IPS DF 6.9 (cell line): ENCODE measurements at regions not wholly inside any gene's neighbourhood (a gene's known extent, or its start where the extent isn't known, plus 50 kb on each side); places are given as distances from the start of the nearest gene placed in this dataset.
A peak's percentile ranks its signal among the peaks of the same experiment; 100 is the strongest.

Experiments used
- DNase-seq: peaks from one replicate; pipeline ENCODE4 v3.0.0-alpha.2; 2013; ENCODE audit warnings: low read depth, low spot score
- H3K27ac ChIP-seq: one replicate; pipeline ENCODE4 v1.5.1; 2013; ENCODE audit warnings: low read length, control low read depth
- H3K27me3 ChIP-seq: 2 replicates; pipeline ENCODE4 v1.6.1; 2013; ENCODE audit warnings: mild to moderate bottlenecking, low read length; ENCODE audit not compliant: control insufficient read depth, insufficient read depth
- H3K36me3 ChIP-seq: 2 replicates; pipeline ENCODE4 v1.6.1; 2013; ENCODE audit warnings: low read length; ENCODE audit not compliant: control insufficient read depth, insufficient read depth
- H3K4me1 ChIP-seq: 2 replicates; pipeline ENCODE4 v1.6.1; 2013; ENCODE audit warnings: low read length; ENCODE audit not compliant: control insufficient read depth, insufficient read depth
- H3K4me3 ChIP-seq: 2 replicates; pipeline ENCODE4 v1.5.1; 2013; ENCODE audit warnings: mild to moderate bottlenecking, low read length
- H3K9me3 ChIP-seq: 2 replicates; pipeline ENCODE4 v1.6.1; 2013; ENCODE audit warnings: low read length, inconsistent platforms; ENCODE audit not compliant: control insufficient read depth, insufficient read depth
- whole genome bisulfite sequencing: extraction: QIAGEN DNeasy Blood & Tissue Kit; methylation state at CpG from one replicate; pipeline ENCODE4 v1.1.7; 2013; ENCODE audit warnings: mixed read lengths, missing lambda C conversion rate; ENCODE audit not compliant: insufficient read length, insufficient coverage; 5-methylcytosine and 5-hydroxymethylcytosine counted together

DNA sequence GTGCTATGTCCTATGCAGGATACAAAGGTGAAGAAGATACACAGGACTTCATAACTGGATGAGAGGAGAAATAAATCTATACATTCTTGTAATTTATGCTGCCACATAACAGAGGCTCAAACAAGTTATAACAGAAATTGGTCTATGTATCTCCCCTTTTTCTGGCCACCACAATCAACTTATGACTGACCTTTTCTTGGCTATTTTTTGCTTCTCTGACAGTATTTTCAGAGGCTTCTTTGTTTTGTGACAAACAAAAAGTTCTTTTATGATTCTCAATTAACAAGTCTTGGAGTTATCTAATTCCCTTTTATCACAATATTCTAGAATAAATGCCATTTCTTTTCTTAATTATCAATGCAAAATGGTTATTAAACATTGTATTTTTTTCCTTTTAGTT lies 953.0 kb upstream of the ZWINT start:
- no peaks in the 10 kb centered on the region for H3K9me3 ChIP-seq
- H3K4me3 ChIP-seq, result no peak overlapping the region
- H3K36me3 ChIP-seq, result no peaks in the 10 kb centered on the region
- DNase-seq, result no peak
- H3K27ac ChIP-seq, result no peak overlapping the region
- H3K4me1 ChIP-seq, result no peaks in the 10 kb centered on the region; the same call in 1 of the 2 replicates
- H3K27me3 ChIP-seq, result no peaks in the 10 kb centered on the region

DNA sequence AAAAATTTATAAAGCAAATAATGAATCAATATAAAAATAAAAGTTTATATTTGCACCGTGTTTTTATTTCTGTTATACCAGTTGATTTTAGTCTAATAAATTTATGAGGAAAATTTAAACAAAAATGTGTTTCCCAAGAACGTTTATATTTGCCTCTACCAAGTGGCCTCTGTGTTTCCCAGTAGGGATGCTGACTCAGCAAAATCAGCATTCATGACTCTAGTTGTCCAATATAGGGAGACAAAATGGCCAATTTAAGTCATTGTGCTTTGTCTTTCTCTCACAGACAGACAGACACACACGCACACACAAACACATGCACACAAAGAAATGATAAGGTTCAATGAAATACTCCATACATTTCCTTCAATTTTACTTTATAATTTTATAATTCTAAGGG lies 942.5 kb upstream of the ZWINT start:
- H3K9me3 ChIP-seq, result no peaks in the 10 kb centered on the region
- H3K27me3 ChIP-seq, result no peaks in the 10 kb centered on the region
- WGBS, result no CpG with 5 or more reads among the region's 3 CpGs
- H3K4me1 ChIP-seq, result peaks cover 2% of the 10 kb centered on the region; the same call in 1 of the 2 replicates
- no peak for DNase-seq
- H3K27ac ChIP-seq, result no peak overlapping the region
- H3K36me3 ChIP-seq, result no peaks in the 10 kb centered on the region
- no peak overlapping the region for H3K4me3 ChIP-seq

DNA sequence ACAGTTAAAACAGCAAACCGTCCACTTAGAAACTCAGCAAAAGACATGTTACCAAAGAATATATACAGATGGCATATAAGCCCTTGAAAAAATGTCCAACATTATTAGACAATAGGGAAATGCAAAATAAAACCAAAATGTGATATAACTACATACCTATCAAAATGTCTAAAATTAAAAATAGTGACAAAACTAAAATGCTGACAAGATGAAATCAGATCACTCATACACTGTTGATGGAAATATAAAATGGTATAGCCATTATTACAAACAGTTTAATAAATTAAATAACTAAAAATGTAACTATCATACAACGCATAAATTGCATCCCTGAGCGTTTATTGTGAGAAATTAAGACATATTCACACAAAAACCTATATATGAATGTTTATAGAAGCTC lies 939.7 kb upstream of the ZWINT start:
- Histone ChIP-seq H3K27me3 (no peaks in the 10 kb centered on the region), H3K9me3 (no peaks in the 10 kb centered on the region), H3K4me1 (peaks cover 2% of the 10 kb centered on the region; the same call in 1 of the 2 replicates), H3K27ac (no peak overlapping the region), H3K36me3 (no peaks in the 10 kb centered on the region), H3K4me3 (no peak overlapping the region)
- WGBS, result no CpG with 5 or more reads among the region's 3 CpGs
- no peak for DNase-seq

DNA sequence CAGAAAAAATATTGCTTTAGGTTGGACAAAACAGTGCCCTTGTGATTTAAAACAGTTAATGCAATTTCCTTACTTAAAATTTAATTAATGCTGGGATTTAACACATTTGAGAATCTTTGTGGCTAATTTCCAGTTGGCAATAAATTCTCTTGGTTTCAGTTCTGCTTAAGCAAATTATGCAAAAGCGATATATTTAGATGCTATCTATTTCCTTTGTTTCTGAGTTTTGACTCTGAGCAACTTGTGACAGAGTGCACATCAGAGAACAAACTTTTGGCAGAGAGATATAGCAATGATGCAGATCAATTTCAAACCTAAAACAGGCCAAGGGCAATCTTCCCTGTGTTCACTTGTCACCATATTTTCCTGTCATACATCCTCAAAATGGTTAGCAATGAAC lies 933.6 kb upstream of the ZWINT start:
- no peak for DNase-seq
- Histone ChIP-seq H3K4me3 (no peak overlapping the region), H3K36me3 (no peaks in the 10 kb centered on the region), H3K27ac (no peak overlapping the region), H3K9me3 (no peaks in the 10 kb centered on the region), H3K27me3 (no peaks in the 10 kb centered on the region), H3K4me1 (no peaks in the 10 kb centered on the region)
- WGBS, result no CpG with 5 or more reads among the region's 1 CpG

DNA sequence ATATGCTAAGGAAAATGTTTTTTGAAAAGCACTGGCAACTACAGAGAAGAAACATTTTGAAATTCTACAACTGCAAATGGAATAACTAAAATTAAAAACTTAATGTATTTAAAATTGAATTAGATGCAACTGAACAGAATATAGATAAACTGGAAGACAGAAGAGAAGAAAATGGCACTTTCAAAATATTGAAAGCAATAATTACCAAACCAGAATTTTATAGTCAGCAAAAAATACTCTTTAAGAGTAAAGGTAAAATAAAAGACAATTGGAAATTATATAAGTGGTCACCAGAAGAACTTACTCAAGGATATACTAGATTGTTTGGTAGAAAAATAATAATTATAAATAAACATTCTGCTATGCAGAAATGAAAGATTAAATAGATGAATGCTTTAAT lies 927.7 kb upstream of the ZWINT start:
- H3K4me1 ChIP-seq, result no peaks in the 10 kb centered on the region
- DNase-seq, result no peak
- no peak overlapping the region for H3K4me3 ChIP-seq
- no peaks in the 10 kb centered on the region for H3K27me3 ChIP-seq
- no peaks in the 10 kb centered on the region for H3K9me3 ChIP-seq
- no peaks in the 10 kb centered on the region for H3K36me3 ChIP-seq
- no peak overlapping the region for H3K27ac ChIP-seq

DNA sequence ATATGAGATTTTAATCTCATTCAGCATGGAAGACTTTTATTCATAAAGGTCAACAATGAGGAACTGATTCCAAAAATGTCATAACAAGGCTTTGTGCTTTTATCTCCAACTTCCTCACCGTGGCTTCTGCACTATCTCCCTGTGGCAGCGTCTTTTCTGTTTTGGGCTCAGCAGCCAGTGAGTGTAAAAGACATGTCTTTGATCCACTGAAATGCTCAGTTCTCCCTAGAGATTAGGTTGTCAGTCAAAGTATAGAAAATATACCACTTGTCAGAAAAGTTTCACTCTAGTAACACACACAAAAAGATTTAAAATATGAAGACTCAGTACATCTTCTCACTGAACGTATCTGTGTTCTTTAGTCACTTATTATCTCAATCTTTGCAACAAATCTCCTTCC lies 901.8 kb upstream of the ZWINT start:
- no peak overlapping the region for H3K27ac ChIP-seq
- no peak overlapping the region for H3K4me3 ChIP-seq
- H3K36me3 ChIP-seq, result no peaks in the 10 kb centered on the region
- H3K4me1 ChIP-seq, result no peaks in the 10 kb centered on the region
- H3K27me3 ChIP-seq, result no peaks in the 10 kb centered on the region
- H3K9me3 ChIP-seq, result no peaks in the 10 kb centered on the region
- DNase-seq, result no peak
- WGBS, result no CpG with 5 or more reads among the region's 3 CpGs

DNA sequence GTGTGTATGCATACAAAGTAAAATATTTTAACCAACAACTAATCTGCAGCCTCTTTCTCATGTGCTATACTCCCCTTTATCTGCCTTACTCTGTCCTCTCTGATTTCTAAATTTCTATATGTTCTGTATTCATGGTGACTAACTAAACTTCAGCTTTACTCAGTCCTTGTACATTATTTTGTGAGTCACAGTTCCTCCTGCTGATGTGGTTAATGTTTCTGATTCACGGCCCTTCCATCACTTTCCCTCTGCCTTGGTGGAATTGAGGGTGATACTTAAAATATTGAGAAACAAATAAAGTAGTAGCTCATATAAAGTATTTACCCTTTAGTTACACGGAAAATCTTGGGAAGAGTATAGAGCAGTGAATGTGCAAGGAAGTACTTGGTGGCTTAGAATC lies 899.1 kb upstream of the ZWINT start:
- no peaks in the 10 kb centered on the region for H3K27me3 ChIP-seq
- H3K9me3 ChIP-seq, result no peaks in the 10 kb centered on the region
- no peak overlapping the region for H3K4me3 ChIP-seq
- DNase-seq, result no peak
- no CpG with 5 or more reads among the region's 2 CpGs for WGBS
- H3K36me3 ChIP-seq, result no peaks in the 10 kb centered on the region
- H3K4me1 ChIP-seq, result no peaks in the 10 kb centered on the region
- no peak overlapping the region for H3K27ac ChIP-seq

DNA sequence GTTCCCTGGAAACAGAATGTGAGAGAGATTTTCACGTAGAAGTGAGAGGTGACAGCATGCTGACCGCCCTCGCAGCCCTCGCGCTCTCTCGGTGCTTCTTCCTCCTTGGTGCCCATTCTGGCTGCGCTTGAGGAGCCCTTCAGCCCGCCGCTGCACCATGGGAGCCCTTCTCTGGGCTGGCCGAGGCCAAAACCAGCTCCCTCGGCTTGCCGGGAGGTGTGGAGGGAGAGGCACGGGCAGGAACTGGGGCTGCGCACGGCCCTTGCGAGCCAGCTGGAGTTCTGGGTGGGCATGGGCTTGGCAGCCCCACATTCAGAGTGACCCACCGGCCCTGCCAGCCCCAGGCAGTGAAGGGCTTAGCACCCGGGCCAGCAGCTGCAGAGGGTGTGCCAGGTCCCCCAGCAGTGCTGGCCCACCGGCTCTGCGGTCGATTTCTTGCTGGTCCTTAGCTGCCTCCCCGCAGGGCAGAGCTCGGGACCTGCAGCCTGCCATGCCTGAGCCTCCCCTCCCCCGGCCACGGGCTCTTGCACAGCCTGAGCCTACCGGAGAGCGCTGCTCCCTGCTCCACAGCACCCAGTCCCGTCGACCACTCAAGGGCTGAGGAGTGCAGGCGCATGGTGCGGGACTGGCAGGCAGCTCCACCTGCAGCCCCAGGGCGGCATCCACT lies 888.7 kb upstream of the ZWINT start:
- no CpG with 5 or more reads among the region's 32 CpGs for WGBS

DNA sequence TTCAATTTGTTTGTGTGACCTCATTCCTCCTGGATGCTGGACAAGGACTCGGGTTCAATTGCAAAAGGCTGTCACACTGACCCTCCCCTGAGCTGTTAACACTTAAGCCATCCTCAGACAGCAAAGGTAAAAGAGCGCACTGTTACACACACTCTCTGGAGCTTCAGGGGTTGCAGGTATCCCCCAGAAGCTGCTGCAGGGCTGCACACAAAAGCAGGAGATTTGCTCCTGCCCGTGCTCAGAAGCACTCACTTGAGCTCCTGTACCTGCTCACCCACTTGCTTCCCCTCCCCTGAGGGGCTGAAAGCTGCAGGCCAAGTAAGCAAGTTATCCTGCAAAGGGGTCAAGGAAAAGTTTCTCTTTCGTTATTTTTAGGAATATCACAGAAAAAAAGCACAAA lies 886.2 kb upstream of the ZWINT start:
- no peaks in the 10 kb centered on the region for H3K27me3 ChIP-seq
- H3K36me3 ChIP-seq, result no peaks in the 10 kb centered on the region
- H3K4me3 ChIP-seq, result 0 out of 2 replicates have a peak overlapping the region, but pooled peaks have one; percentile 7
- no peak for DNase-seq
- no CpG with 5 or more reads among the region's 4 CpGs for WGBS
- no peak overlapping the region for H3K27ac ChIP-seq
- peaks cover 4% of the 10 kb centered on the region; the same call in 1 of the 2 replicates for H3K4me1 ChIP-seq
- H3K9me3 ChIP-seq, result no peaks in the 10 kb centered on the region

More for the DNA sequence above, 888.7 kb upstream of the ZWINT start:
- no peak overlapping the region for H3K4me3 ChIP-seq
- no peaks in the 10 kb centered on the region for H3K36me3 ChIP-seq
- H3K27me3 ChIP-seq, result no peaks in the 10 kb centered on the region
- no peak overlapping the region for H3K27ac ChIP-seq
- H3K4me1 ChIP-seq, result peaks cover 4% of the 10 kb centered on the region; the same call in 1 of the 2 replicates
- no peak for DNase-seq
- H3K9me3 ChIP-seq, result no peaks in the 10 kb centered on the region

DNA sequence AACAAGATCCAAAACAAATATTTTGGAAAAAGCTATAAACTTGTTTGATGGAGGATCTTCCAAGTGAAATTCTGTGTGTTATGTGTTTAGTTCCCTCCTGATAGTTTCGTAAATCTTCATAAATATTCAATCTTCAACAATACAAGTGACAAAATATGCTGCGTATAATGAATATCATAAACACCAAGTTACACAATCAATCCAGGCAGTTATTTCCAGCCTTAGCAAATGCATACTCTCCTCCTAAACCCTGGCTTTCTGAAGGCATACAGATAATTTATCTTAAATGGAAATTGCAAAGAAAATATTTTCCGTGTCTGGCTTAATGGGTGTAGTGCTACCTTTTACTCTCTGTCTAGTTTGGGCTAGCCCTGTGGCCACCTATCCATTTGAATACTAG lies 864.9 kb upstream of the ZWINT start:
- Histone ChIP-seq H3K27ac (no peak overlapping the region), H3K9me3 (no peaks in the 10 kb centered on the region), H3K4me3 (no peak overlapping the region), H3K4me1 (no peaks in the 10 kb centered on the region), H3K27me3 (no peaks in the 10 kb centered on the region), H3K36me3 (no peaks in the 10 kb centered on the region)
- DNase-seq, result no peak
- no CpG with 5 or more reads among the region's 3 CpGs for WGBS

DNA sequence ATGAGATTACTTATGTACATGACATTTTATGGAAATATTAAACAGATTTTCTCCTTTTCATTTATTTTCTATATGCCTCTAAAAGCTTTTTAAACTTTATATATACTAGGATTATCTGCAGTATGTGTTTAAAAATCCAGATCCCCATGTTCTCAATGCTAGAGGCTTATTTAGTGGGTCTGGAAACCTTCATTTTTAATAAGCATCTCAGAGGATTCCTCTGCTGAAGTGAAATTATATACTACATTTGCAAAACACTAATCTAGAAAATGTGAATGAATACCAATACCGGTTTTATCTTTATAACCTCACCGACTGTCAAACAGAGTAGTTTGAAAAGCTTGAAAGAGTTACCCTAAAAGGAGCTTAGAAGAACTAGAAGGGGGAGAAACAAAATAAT lies 863.8 kb upstream of the ZWINT start:
- Histone ChIP-seq H3K36me3 (no peaks in the 10 kb centered on the region), H3K27ac (no peak overlapping the region), H3K4me3 (no peak overlapping the region), H3K27me3 (no peaks in the 10 kb centered on the region), H3K4me1 (no peaks in the 10 kb centered on the region), H3K9me3 (no peaks in the 10 kb centered on the region)
- DNase-seq, result no peak
- WGBS, result no CpG with 5 or more reads among the region's 2 CpGs
